Body of pancreas (tissue), 4 donors: ENCODE measurements at regions not wholly inside any gene's neighbourhood (a gene's known extent, or its start where the extent isn't known, plus 50 kb on each side); places are given as distances from the start of the nearest gene placed in this dataset.

ENCODE experiments used
- ATAC-seq: fragments of 150-250 bp; one replicate; pipeline ENCODE4 v1.9.1; 2016
- DNase-seq, 4 donors: peaks; one replicate each; pipeline ENCODE4 v3.0.0-alpha.2; 2019
- H3K27ac ChIP-seq, 4 donors: fragments of 200-600 bp; sonication (generic); 1 replicate in 3 of 4; 2 replicates in 1 of 4; pipeline versions ENCODE4 v1.5.1 to v1.6.1; 2016 to 2019; ENCODE audit warnings: mild to moderate bottlenecking in 1 of 4, mixed read lengths in 1 of 4, moderate library complexity in 1 of 4
- H3K27me3 ChIP-seq, 2 donors: fragments of 200-600 bp; sonication (generic); one replicate each; pipeline ENCODE4 v1.6.0; 2016; ENCODE audit warnings: mild to moderate bottlenecking in 1 of 2
- H3K36me3 ChIP-seq, 2 donors: fragments of 200-600 bp; sonication (generic); replicated peaks in 1 of 2; 2 replicates each; pipeline ENCODE4 v1.5.1; 2016; ENCODE audit warnings: low read depth in 2 of 2; ENCODE audit not compliant: insufficient read depth in 1 of 2
- H3K4me1 ChIP-seq: fragments of 200-600 bp; sonication (generic); one replicate; pipeline ENCODE4 v1.6.0; 2016
- H3K4me3 ChIP-seq, 2 donors: fragments of 200-600 bp; sonication (generic); 1 replicate in 1 of 2; 2 replicates in 1 of 2; pipeline ENCODE4 v1.5.1; 2016 to 2019
- H3K9me3 ChIP-seq, 3 donors: fragments of 200-600 bp; sonication (generic); 1 replicate in 2 of 3; 2 replicates in 1 of 3; pipeline ENCODE4 v1.5.1; 2016
- CTCF ChIP-seq, 7 experiments: fragments of 450-650 bp in 4 of 7; fragments of 200-600 bp in 3 of 7; sonication (generic) in 3 of 7; IDR thresholded peaks; one replicate each; pipeline ENCODE4 v1.5.1; 2016 to 2019; ENCODE audit warnings: antibody characterized with exemption in 7 of 7
- POLR2A ChIP-seq, 3 donors: fragments of 450-650 bp; IDR thresholded peaks; one replicate each; pipeline ENCODE4 v1.6.1; 2016; ENCODE audit warnings: antibody characterized with exemption in 3 of 3, mild to moderate bottlenecking in 2 of 3
- WGBS, 2 donors: methylation state at CpG; one replicate each; pipeline ENCODE4 v1.1.5; 2017; 5-methylcytosine and 5-hydroxymethylcytosine counted together
- intact Hi-C: fragments of 100-400 bp; cut with DNase I; formaldehyde crosslinking; loops from one replicate; pipeline ENCODE4 v1.15.1; 2023

- intact Hi-C loops: no loop called here
- H3K36me3 ChIP-seq: no peaks in the 10 kb centered on the region
- no peaks in the 10 kb centered on the region for H3K4me1 ChIP-seq
- H3K9me3 ChIP-seq: no peaks in the 10 kb centered on the region
- TF ChIP-seq POLR2A (IDR thresholded peaks at IDR 0.05): no peak
- TF ChIP-seq CTCF (IDR thresholded peaks at IDR 0.05): no peak
- no peak overlapping the region for H3K27ac ChIP-seq
- H3K27me3 ChIP-seq: no peaks in the 10 kb centered on the region
- 78 to 84% methylated on average over 4 of the region's 4 CpGs for WGBS, 2 donors
- no peak overlapping the region for H3K4me3 ChIP-seq
- ATAC-seq (no peak), DNase-seq (no peak)
Measured at GRCh38 chr3:76463501-76463900, 576.4 kb upstream of the ROBO2 start.

- WGBS, 2 donors: 87 to 92% methylated on average over 2 of the region's 2 CpGs
- no peaks in the 10 kb centered on the region for H3K36me3 ChIP-seq
- no peaks in the 10 kb centered on the region for H3K9me3 ChIP-seq
- TF ChIP-seq CTCF (IDR thresholded peaks at IDR 0.05) (no peak), POLR2A (IDR thresholded peaks at IDR 0.05) (no peak)
- DNase-seq (no peak), ATAC-seq (no peak)
- no peaks in the 10 kb centered on the region for H3K27me3 ChIP-seq
- H3K27ac ChIP-seq: no peak overlapping the region
- intact Hi-C loops: no loop called here
- H3K4me1 ChIP-seq: no peaks in the 10 kb centered on the region
- H3K4me3 ChIP-seq: no peak overlapping the region
Measured at GRCh38 chr3:76470285-76470684, 569.6 kb upstream of the ROBO2 start.

GRCh38 chr3:76474632-76475031 lies 565.3 kb upstream of the ROBO2 start:
- Histone ChIP-seq H3K9me3 (no peaks in the 10 kb centered on the region), H3K4me1 (no peaks in the 10 kb centered on the region), H3K27ac (no peak overlapping the region), H3K4me3 (no peak overlapping the region), H3K27me3 (no peaks in the 10 kb centered on the region), H3K36me3 (no peaks in the 10 kb centered on the region)
- WGBS, 2 donors: 81 to 83% methylated on average over 9 of the region's 9 CpGs
- no peak for ATAC-seq
- TF ChIP-seq CTCF (IDR thresholded peaks at IDR 0.05) (no peak), POLR2A (IDR thresholded peaks at IDR 0.05) (no peak)
- no peak for DNase-seq
- intact Hi-C loops: no loop called here

GRCh38 chr3:76479161-76479650 lies 560.7 kb upstream of the ROBO2 start:
- Histone ChIP-seq H3K4me1 (no peaks in the 10 kb centered on the region), H3K9me3 (no peaks in the 10 kb centered on the region), H3K4me3 (no peak overlapping the region), H3K36me3 (no peaks in the 10 kb centered on the region), H3K27ac (no peak overlapping the region), H3K27me3 (no peaks in the 10 kb centered on the region)
- TF ChIP-seq POLR2A (IDR thresholded peaks at IDR 0.05) (no peak), CTCF (IDR thresholded peaks at IDR 0.05) (no peak)
- 65 to 69% methylated on average over 1 of the region's 1 CpG for WGBS, 2 donors
- no peak for DNase-seq
- no peak for ATAC-seq
- intact Hi-C loops: no loop called here

GRCh38 chr3:76482510-76482909 lies 557.4 kb upstream of the ROBO2 start:
- no peak for DNase-seq
- Histone ChIP-seq H3K27me3 (no peaks in the 10 kb centered on the region), H3K27ac (no peak overlapping the region), H3K36me3 (no peaks in the 10 kb centered on the region), H3K9me3 (no peaks in the 10 kb centered on the region), H3K4me3 (no peak overlapping the region), H3K4me1 (no peaks in the 10 kb centered on the region)
- TF ChIP-seq CTCF (IDR thresholded peaks at IDR 0.05) (no peak), POLR2A (IDR thresholded peaks at IDR 0.05) (no peak)
- WGBS, 2 donors: 60 to 70% methylated on average over 4 of the region's 4 CpGs
- no peak for ATAC-seq
- intact Hi-C loops: no loop called here
